Hematopoietic multipotent progenitor cell treated with erythropoietin and hydrocortisone succinate and interleukin-3 and kit ligand, for 15 days (in vitro differentiated cells): ENCODE measurements at regions not wholly inside any gene's neighbourhood (a gene's known extent, or its start where the extent isn't known, plus 50 kb on each side); places are given as distances from the start of the nearest gene placed in this dataset.
A peak's percentile ranks its signal among the peaks of the same experiment; 100 is the strongest.

Experiments
- DNase-seq: peaks from one replicate; pipeline ENCODE4 v3.0.0-alpha.2; 2015; ENCODE audit warnings: low spot score

GRCh38 chr11:15815246-15816195 is 540.8 kb downstream of the SOX6 start:
- no peak for DNase-seq

DNA sequence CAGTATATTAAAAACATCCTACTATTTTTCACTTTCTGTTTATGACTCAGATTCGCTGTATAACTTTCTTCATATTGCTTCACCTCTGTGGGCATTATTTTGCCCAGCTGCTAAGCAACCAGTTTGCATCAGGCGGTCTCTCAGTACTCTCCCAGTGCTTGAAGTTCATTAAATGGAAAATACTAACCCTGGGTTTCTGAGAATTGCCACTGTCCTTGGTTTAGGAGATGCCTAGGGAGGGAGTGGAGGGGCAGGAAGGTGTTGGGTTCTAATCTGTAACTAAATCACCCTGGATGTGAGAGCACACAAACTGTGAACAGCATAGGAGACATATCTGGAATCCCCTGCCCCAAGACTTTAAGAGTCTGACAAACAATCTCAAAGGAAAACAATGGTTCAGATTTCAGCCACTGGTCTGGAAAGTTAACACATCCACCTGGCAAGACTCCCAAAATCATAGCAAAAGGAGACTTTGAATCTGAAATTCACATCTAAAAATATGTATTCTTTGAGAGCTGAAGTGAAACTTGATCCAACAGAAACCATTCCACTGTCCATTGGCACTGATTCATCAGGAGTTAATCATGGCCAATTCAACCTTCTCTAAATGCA is 540.0 kb downstream of the SOX6 start:
- no peak for DNase-seq

- DNase-seq, result no peak
Observed at GRCh38 chr11:15817001-15817400, 539.3 kb downstream of the SOX6 start.

DNA sequence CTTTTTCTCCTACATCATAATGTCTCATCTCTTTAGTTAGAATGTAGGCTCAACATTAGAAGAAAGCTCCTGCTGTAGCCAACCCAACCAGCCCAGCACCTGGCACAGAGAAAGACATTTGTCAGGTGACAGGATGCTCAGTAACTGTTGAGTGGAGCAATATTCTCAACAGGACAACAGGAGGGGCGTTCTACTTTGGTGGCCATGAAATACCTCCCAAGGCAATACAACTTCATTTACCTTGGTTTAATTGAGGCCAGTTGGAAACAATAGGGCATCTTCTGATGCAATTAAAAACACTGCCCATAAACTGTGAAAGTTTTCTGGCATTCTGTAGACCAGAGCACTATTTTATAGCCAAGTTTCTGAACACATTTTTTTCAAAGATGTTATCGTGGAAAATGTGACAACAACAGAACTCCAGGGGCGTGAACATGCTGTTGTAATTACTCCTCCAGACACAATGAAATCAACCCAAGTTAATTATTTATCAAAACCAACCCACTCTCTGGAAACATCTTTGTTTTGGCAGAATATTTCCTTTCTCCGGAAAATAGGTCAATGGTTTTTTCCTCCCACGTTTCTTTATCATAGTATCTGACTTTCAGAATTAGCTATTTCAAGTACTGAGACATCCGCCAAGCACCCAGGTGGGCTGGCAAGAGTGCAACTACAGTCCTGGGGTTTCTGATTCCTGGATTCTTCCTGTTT is 538.1 kb downstream of the SOX6 start:
- no peak for DNase-seq

- DNase-seq, result peak; percentile 34
Observed at GRCh38 chr11:15819679-15820286, 536.6 kb downstream of the SOX6 start.

- DNase-seq, result no peak
Observed at GRCh38 chr11:15821451-15821850, 534.9 kb downstream of the SOX6 start.

DNA sequence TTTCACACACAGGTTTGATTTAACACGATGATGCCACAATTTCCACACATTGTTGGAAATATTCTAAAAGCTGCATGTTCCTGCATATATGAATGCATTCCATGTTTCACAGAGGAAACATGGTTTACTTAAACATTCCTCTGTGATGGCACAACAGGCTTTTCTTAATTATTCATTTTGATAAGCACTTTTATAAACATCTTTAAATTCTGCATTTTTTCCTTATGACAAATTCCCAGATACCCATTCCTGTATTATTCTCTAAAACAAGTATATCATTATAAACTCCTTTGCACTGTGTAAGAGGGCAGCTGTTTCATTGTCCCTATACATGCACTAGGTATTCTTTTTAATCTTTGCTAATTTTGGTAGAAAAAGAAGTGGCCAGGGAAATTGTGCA is 532.3 kb downstream of the SOX6 start:
- DNase-seq, result no peak

GRCh38 chr11:15825976-15826650 is 530.2 kb downstream of the SOX6 start:
- DNase-seq, result no peak

DNA sequence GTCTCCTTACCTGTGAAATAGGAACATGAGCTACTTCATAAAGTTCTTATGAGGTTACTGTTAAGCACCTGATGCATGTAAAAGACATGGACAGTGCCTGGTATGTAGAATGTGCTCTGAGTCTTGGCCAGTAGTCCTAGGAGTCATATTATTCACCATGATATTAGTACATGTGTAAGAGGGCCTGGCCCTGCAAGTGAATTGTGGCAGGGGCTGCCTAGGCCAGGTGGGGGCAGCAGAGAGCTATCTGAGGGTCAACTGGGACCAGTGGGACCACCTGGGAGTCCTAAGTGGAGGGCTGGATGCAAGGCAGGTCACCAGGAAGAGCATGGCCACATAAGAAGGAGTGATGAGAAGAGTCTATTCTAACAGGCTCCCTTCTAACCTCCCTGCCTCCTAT is 529.5 kb downstream of the SOX6 start:
- peak; percentile 14 for DNase-seq

DNA sequence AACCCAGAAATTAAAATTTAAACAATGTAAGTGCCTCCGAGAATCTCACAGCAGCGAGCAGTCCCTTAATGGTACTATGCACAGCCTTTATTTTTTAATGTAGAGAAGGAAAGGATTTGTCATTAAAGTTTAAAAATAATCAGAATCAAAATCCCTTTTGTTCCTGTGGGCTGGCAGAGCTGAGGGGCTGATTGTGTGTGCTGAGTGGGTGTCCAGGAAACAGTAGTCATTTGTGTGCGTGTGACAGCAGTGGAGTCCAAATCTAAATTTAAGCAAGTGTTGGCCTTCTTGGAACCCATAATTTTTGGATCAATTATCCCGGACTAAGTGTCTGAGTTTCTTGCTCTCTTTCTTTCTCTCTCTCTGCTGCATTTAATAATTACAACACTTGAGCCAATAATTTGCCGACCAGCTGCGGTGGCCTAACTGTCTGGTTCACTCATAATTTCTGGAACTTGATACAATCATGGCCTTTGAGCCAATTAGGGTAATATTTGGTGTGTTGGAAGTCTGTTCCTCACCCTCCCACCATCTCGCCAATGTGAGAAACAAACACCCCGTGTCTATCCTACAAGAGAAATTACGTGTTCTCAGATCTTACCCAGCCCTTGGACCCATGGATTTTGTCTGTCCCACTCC is 528.0 kb downstream of the SOX6 start:
- no peak for DNase-seq

DNA sequence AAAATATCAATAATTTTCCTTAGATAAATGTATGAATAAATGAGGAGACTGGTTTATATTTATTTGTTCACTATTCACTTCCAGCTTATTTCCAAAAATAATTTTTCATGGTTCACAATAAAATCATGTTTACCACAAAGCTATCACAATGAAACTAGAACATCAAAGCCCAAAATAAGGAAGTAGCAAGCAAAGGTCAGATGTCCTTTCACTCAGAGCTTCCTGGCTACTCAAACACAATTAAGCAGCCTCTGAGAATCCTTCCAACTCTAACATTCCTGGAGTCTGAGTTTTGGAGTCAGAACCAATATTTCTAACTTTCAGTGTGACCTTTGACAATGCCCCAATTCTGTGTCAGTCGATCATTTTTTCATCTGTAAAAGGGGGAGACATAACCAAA is 527.0 kb downstream of the SOX6 start:
- no peak for DNase-seq

DNA sequence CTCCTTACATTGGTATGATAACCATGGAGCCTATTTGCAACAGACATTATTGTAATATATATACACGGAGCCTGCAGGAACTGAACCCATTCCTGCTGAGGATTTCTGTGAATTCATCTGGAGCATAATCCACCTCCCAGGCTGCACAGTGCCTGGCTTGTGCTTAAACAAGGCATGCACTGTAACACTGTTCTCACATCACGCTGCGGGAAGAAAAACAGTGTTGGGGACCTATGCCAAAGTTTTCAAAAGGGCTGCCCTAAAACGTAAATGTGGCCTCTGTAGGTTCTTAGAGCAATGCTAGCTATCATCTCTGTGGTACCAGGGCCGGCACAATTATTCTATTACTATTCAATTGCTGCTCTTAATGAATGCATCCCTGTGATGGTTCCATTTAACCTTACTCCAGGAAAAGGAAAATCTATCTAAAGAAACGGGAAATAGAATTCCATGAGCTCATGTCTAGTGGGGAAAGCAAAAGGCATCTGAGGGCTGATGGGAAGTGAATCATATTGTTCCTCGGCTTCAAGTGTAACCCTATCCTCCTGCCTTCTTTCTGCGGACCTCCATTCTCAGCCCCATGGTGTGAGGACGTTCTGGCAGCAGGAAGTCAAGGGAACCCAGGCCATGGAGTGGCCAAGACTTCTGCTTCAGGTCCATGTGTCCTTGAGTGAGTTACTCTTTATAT is 525.5 kb downstream of the SOX6 start:
- DNase-seq, result no peak

- DNase-seq, result no peak
Observed at GRCh38 chr11:15835788-15836411, 520.4 kb downstream of the SOX6 start.

DNA sequence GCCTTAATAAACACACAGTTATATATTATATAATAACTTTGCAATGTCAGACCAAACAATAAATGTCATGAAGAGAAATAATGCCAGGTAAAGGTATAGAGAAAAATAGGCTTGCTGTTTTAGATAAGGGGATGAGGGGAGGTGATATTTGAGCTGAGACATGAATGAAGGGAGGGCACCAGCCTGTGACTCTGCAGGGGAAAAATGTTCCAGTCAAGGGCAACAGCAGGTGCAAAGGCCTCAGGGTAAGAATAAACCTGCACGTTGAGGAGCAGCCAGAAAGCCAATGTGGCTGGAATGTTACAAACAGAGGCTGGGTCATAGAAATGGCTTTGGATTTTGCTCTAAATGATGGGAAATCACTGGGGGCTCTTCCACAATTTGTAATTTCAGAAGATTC is 519.6 kb downstream of the SOX6 start:
- DNase-seq, result no peak

GRCh38 chr11:15837901-15838489 is 518.4 kb downstream of the SOX6 start:
- no peak for DNase-seq

- no peak for DNase-seq
Observed at GRCh38 chr11:15839061-15839460, 517.3 kb downstream of the SOX6 start.

DNA sequence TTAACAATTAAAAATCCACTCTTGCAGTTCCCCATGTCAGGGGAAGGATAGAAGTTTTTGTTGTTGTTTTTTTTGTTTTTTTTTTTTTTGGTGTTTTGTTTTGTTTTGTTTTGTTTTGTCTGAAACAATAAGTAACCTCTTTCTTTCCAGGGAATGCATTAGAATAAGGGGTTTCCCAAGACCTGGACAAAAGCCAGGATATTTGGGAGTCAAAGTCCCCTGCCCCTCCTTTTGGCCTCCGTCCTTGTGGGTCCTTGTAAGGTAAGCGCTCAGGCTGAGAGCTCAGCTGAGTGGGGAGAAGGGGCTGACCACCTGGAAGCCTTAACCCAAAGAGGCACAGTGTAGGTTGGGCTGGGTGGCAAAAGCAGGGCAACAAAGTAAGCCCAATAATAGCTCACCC is 515.4 kb downstream of the SOX6 start:
- no peak for DNase-seq

GRCh38 chr11:15841931-15842740 is 514.2 kb downstream of the SOX6 start:
- DNase-seq, result no peak

- no peak for DNase-seq
Observed at GRCh38 chr11:15843309-15843872, 513.0 kb downstream of the SOX6 start.
